ENCODE measurements at regions not wholly inside any gene's neighbourhood (a gene's known extent, or its start where the extent isn't known, plus 50 kb on each side); places are given as distances from the start of the nearest gene placed in this dataset.
A peak's percentile ranks its signal among the peaks of the same experiment; 100 is the strongest.
"Not testable (repeated sequence)": the region's sequence is repeated elsewhere in the genome, so short reads cannot be mapped to it uniquely, and the experiment has no call there.

- ATAC-seq: no peak
- Mint-ChIP-seq H3K4me1 (no peaks in the 10 kb centered on the region), H3K27ac (no peak overlapping the region), H3K9me3 (no peaks in the 10 kb centered on the region), H3K36me3 (no peaks in the 10 kb centered on the region), H3K27me3 (no peaks in the 10 kb centered on the region), H3K4me3 (no peak overlapping the region)
These were observed 84.7 kb downstream of the RBBP6 start for GRCh38 chr16:24624102-24624501.

DNA sequence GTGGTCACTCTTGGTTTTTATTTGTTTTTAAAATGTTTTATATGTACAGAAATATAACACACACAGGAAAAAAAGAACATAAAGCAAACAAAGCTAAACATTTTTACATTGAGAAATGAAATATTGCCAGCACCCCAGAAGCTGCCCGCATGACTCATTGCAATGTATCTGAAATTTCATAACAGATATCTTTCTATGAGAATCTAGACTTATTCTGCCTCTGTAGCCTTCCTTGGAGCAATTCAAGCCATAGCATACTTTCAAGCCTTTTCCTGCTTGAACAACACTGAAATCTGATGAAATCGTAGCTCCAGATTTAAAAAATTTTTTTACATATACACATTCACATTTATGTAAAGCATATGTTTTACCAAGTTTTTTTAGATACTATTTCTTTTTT is 86.9 kb downstream of the RBBP6 start:
- Mint-ChIP-seq H3K9me3 (peaks cover 4% of the 10 kb centered on the region), H3K27me3 (no peaks in the 10 kb centered on the region)

GRCh38 chr16:24634919-24635318 is 94.5 kb upstream of the TNRC6A start:
- no peak for ATAC-seq
- peaks cover 2% of the 10 kb centered on the region for H3K27me3 Mint-ChIP-seq
- H3K36me3 Mint-ChIP-seq: no peaks in the 10 kb centered on the region
- no peak overlapping the region for H3K27ac Mint-ChIP-seq
- H3K4me1 Mint-ChIP-seq: no peaks in the 10 kb centered on the region
- H3K9me3 Mint-ChIP-seq: peaks cover 4% of the 10 kb centered on the region
- no peak overlapping the region for H3K4me3 Mint-ChIP-seq

More for the DNA sequence above, 86.9 kb downstream of the RBBP6 start:
- H3K4me3 Mint-ChIP-seq: no peak overlapping the region
- ATAC-seq: no peak
- H3K36me3 Mint-ChIP-seq: no peaks in the 10 kb centered on the region
- no peaks in the 10 kb centered on the region for H3K4me1 Mint-ChIP-seq
- H3K27ac Mint-ChIP-seq: no peak overlapping the region

- H3K9me3 Mint-ChIP-seq: no peaks in the 10 kb centered on the region
These were observed 93.4 kb upstream of the TNRC6A start for GRCh38 chr16:24635900-24636610.

GRCh38 chr16:24639769-24640168 is 89.7 kb upstream of the TNRC6A start:
- Mint-ChIP-seq H3K27me3 (peaks cover 20% of the 10 kb centered on the region), H3K4me3 (no peak overlapping the region), H3K36me3 (no peaks in the 10 kb centered on the region), H3K27ac (no peak overlapping the region), H3K9me3 (no peaks in the 10 kb centered on the region), H3K4me1 (no peaks in the 10 kb centered on the region)
- no peak for ATAC-seq

More at GRCh38 chr16:24635900-24636610, 93.4 kb upstream of the TNRC6A start:
- ATAC-seq: no peak
- Mint-ChIP-seq H3K4me1 (no peaks in the 10 kb centered on the region), H3K36me3 (no peaks in the 10 kb centered on the region), H3K27me3 (peaks cover 8% of the 10 kb centered on the region), H3K27ac (no peak overlapping the region), H3K4me3 (no peak overlapping the region)

GRCh38 chr16:24643489-24643888 is 86.0 kb upstream of the TNRC6A start:
- Mint-ChIP-seq H3K27ac (no peak overlapping the region), H3K36me3 (no peaks in the 10 kb centered on the region), H3K4me1 (no peaks in the 10 kb centered on the region), H3K9me3 (no peaks in the 10 kb centered on the region), H3K27me3 (peaks cover 20% of the 10 kb centered on the region), H3K4me3 (no peak overlapping the region)
- ATAC-seq: no peak

DNA sequence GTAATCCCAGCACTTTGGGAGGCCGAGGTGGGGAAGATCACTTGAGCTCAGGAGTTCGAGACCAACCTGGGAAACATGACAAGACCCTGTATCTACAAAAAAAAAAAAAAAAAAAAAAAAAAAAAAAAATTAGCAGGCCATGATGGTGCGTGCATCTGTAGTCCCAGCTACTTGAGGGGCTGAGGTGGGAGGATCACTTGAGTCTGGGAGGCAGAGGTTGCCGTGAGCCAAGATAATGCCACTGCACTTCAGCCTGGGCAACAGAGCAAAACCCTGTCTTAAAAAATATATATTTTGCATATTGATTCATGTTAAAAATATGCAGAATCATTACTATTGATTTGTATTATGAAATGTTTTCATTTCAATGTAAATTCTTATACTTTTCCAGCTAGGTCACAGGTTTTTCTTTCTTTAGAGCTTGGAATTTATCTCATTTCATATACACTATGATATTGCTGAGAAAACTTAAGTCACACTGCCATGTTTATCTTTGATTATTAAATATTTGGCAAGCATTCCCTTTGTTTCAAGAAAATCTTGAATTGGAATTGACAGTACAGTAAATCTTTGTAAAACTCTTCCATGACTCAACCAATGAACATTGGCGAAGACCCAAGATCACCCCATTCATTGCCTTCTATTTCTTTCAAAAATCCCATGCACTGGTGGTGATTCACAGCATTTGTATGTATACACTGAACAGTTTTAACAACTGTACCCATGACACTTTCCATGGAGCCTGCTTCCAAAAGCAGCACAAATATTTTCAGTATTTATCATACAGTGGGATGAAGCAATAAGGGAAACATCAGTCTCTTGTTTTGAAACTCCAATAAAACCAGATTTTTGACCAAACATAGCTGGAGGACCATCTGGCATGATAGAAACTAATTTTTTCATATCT is 83.5 kb upstream of the TNRC6A start:
- Mint-ChIP-seq H3K9me3 (no peaks in the 10 kb centered on the region), H3K27ac (no peak overlapping the region), H3K27me3 (peaks cover 12% of the 10 kb centered on the region), H3K4me1 (no peaks in the 10 kb centered on the region), H3K4me3 (no peak overlapping the region), H3K36me3 (no peaks in the 10 kb centered on the region)
- no peak for ATAC-seq

- no peak for ATAC-seq
- H3K9me3 Mint-ChIP-seq: no peaks in the 10 kb centered on the region
- H3K4me3 Mint-ChIP-seq: no peak overlapping the region
- peaks cover 10% of the 10 kb centered on the region for H3K27me3 Mint-ChIP-seq
- H3K4me1 Mint-ChIP-seq: no peaks in the 10 kb centered on the region
- H3K27ac Mint-ChIP-seq: no peak overlapping the region
- H3K36me3 Mint-ChIP-seq: no peaks in the 10 kb centered on the region
These were observed 82.8 kb upstream of the TNRC6A start for GRCh38 chr16:24646646-24646995.

GRCh38 chr16:24652209-24652712 is 77.2 kb upstream of the TNRC6A start:
- Mint-ChIP-seq H3K27ac (no peak overlapping the region), H3K4me1 (no peaks in the 10 kb centered on the region), H3K36me3 (no peaks in the 10 kb centered on the region), H3K4me3 (no peak overlapping the region), H3K27me3 (no peaks in the 10 kb centered on the region), H3K9me3 (no peaks in the 10 kb centered on the region)
- ATAC-seq: no peak

DNA sequence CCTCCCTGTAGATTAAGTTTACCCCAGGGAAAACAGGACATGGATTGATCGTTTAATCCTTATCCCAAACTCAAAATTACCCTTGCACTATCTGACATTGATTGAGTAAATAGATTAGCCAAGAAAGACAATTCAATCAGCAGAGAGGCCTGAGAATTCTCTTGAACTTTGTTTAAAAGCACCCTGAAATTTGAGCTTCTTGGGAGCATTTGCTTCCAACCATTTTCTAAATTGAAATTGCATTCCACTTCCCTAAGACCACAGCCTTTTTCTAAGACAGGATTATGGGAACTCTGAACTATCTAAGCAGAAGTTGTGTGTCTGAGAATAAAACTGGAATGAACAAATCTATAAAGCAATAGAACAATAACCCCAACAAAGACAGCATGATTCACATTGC is 76.6 kb upstream of the TNRC6A start:
- Mint-ChIP-seq H3K36me3 (no peaks in the 10 kb centered on the region), H3K4me1 (no peaks in the 10 kb centered on the region), H3K27ac (no peak overlapping the region), H3K27me3 (no peaks in the 10 kb centered on the region), H3K4me3 (no peak overlapping the region), H3K9me3 (no peaks in the 10 kb centered on the region)
- no peak for ATAC-seq

- ATAC-seq: no peak
- Mint-ChIP-seq H3K9me3 (no peaks in the 10 kb centered on the region), H3K4me1 (no peaks in the 10 kb centered on the region), H3K4me3 (no peak overlapping the region), H3K27me3 (no peaks in the 10 kb centered on the region), H3K27ac (no peak overlapping the region), H3K36me3 (no peaks in the 10 kb centered on the region)
These were observed 75.7 kb upstream of the TNRC6A start for GRCh38 chr16:24653725-24654124.

DNA sequence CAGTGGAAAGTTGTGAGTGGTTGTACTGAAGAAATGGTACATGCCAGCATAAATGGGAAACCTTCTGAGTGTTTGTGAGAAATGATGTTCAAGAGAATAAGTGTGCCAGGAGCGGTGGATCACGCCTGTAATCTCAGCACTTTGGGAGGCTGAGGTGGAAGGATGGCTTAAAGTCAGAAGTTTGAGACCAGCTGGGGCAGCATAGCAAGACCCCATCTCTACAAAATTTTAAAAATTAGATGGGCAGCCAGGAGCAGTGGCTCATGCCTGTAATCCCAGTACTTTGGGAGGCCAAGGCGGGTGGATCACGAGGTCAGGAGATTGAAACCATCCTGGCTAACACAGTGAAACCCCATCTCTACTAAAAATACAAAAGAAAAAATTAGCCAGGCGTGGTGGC is 63.5 kb upstream of the TNRC6A start:
- not testable (repeated sequence) for H3K36me3 Mint-ChIP-seq, ATAC-seq, H3K27me3 Mint-ChIP-seq, H3K4me3 Mint-ChIP-seq, H3K9me3 Mint-ChIP-seq, H3K27ac Mint-ChIP-seq
- peaks cover 46% of the 10 kb centered on the region for H3K4me1 Mint-ChIP-seq

- no peak for ATAC-seq
These were observed 62.1 kb upstream of the TNRC6A start for GRCh38 chr16:24667244-24667764.

GRCh38 chr16:24668481-24669061 is 60.9 kb upstream of the TNRC6A start:
- H3K9me3 Mint-ChIP-seq: no peaks in the 10 kb centered on the region
- H3K27ac Mint-ChIP-seq: peak overlapping the region; percentile 57
- peaks cover 26% of the 10 kb centered on the region for H3K4me1 Mint-ChIP-seq
- no peaks in the 10 kb centered on the region for H3K36me3 Mint-ChIP-seq
- H3K4me3 Mint-ChIP-seq: no peak overlapping the region
- H3K27me3 Mint-ChIP-seq: peaks cover 16% of the 10 kb centered on the region
- ATAC-seq: peak; percentile 74

More at GRCh38 chr16:24667244-24667764, 62.1 kb upstream of the TNRC6A start:
- Mint-ChIP-seq H3K27me3 (peaks cover 16% of the 10 kb centered on the region), H3K27ac (no peak overlapping the region), H3K9me3 (no peaks in the 10 kb centered on the region), H3K36me3 (no peaks in the 10 kb centered on the region), H3K4me1 (peaks cover 39% of the 10 kb centered on the region), H3K4me3 (no peak overlapping the region)
